HepG2 (cell line): ENCODE measurements at regions not wholly inside any gene's neighbourhood (a gene's known extent, or its start where the extent isn't known, plus 50 kb on each side); places are given as distances from the start of the nearest gene placed in this dataset.

ENCODE experiments used
- ATAC-seq: fragments of 200-7000 bp; cut with Tn5 transposase; 3 replicates; pipeline ENCODE4 v1.9.1; 2020; ENCODE audit warnings: mild to moderate bottlenecking, moderate library complexity
- BruUV-seq: library from RNA; stranded (reverse); fragments of 400-500 nt; replicated peaks from 2 replicates; lab custom pipeline; 2021; lab: Mats Ljungman, UMichigan
- CTCF ChIA-PET: fragments of 300-600 bp; formaldehyde crosslinking; extraction: SDS; loops from one replicate; lab custom pipeline; 2021; ENCODE audit warnings: low total read pairs, inconsistent platforms, low intra/inter-chr PET ratio; lab: Yijun Ruan, JAX
- POLR2A ChIA-PET: fragments of 350-600 bp; sonication (Branson Sonifier 250); formaldehyde crosslinking; loops from one replicate; lab custom pipeline; 2020; ENCODE audit warnings: antibody characterized with exemption, inconsistent platforms; lab: Yijun Ruan, JAX
- DNase-seq: peaks from one replicate; pipeline ENCODE4 v3.0.0-alpha.2; 2015; ENCODE audit warnings: low spot score
- FAIRE-seq: peaks from 3 replicates; lab custom pipeline; 2011; peaks lifted over from hg19 to GRCh38; lab: Jason Lieb, UNC
- H2AFZ ChIP-seq: one replicate; pipeline ENCODE4 v1.6.1; 2011; ENCODE audit warnings: low read length, inconsistent platforms
- H3K27ac ChIP-seq: fragments of 300-600 bp; 3 replicates; pipeline ENCODE4 v1.8.0; 2011; ENCODE audit warnings: mixed run types, mild to moderate bottlenecking, mixed read lengths, low read length, inconsistent platforms; ENCODE audit not compliant: insufficient read depth; ENCODE audit errors: extremely low read length
- H3K27me3 ChIP-seq, 2 experiments: fragments of 200-600 bp in 1 of 2; 2 replicates in 1 of 2; 3 replicates in 1 of 2; pipeline versions ENCODE4 v1.6.0 to v1.8.0; 2011; ENCODE audit warnings: low read length in 2 of 2, mild to moderate bottlenecking in 2 of 2, moderate library complexity in 2 of 2, inconsistent platforms in 1 of 2; ENCODE audit not compliant: insufficient read depth in 2 of 2, control insufficient read depth in 1 of 2
- H3K36me3 ChIP-seq, 2 experiments: fragments of 200-600 bp in 1 of 2; replicated peaks in 1 of 2; 2 replicates in 1 of 2; 3 replicates in 1 of 2; pipeline versions ENCODE4 v1.5.1 to v1.8.0; 2011; ENCODE audit warnings: low read length in 2 of 2, inconsistent platforms in 1 of 2; ENCODE audit not compliant: insufficient read depth in 2 of 2, control insufficient read depth in 1 of 2
- H3K4me1 ChIP-seq: 2 replicates; pipeline ENCODE4 v1.5.1; 2012; ENCODE audit warnings: low read length, inconsistent platforms; ENCODE audit not compliant: insufficient read depth
- H3K4me2 ChIP-seq: 2 replicates; pipeline ENCODE4 v1.6.0; 2011; ENCODE audit warnings: low read depth, low read length, inconsistent platforms
- H3K4me3 ChIP-seq, 3 experiments: fragments of 200-600 bp in 1 of 3; sonication (generic), shearing (Covaris generic) in 1 of 3; replicated peaks in 1 of 3; 2 replicates each; pipeline ENCODE4 v1.5.1; 2011 to 2016; ENCODE audit warnings: low read length in 3 of 3, inconsistent platforms in 2 of 3, low read depth in 2 of 3, mild to moderate bottlenecking in 2 of 3, control low read depth in 1 of 3, mixed read lengths in 1 of 3; ENCODE audit not compliant: insufficient read depth in 1 of 3
- H3K79me2 ChIP-seq: one replicate; pipeline ENCODE4 v1.6.1; 2011; ENCODE audit warnings: low read length, inconsistent platforms; ENCODE audit not compliant: insufficient read depth
- H3K9ac ChIP-seq: 2 replicates; pipeline ENCODE4 v1.6.0; 2011; ENCODE audit warnings: mild to moderate bottlenecking, low read depth, low read length, inconsistent platforms; ENCODE audit not compliant: insufficient read depth
- H3K9me3 ChIP-seq: 2 replicates; pipeline ENCODE4 v1.5.1; 2012; ENCODE audit warnings: mild to moderate bottlenecking, low read length
- H4K20me1 ChIP-seq: 2 replicates; pipeline ENCODE4 v1.6.0; 2011; ENCODE audit warnings: inconsistent platforms, mild to moderate bottlenecking, low read length, moderate library complexity; ENCODE audit not compliant: insufficient read depth
- AGO2 ChIP-seq: fragments of 200-400 bp; formaldehyde crosslinking; optimal IDR thresholded peaks from 2 replicates; pipeline ENCODE3; 2017; ENCODE audit warnings: mild to moderate bottlenecking, low read depth, low read length, moderate library complexity
- ATF7 ChIP-seq, 2 experiments: fragments of 450-650 bp in 1 of 2; sonication (generic) in 1 of 2; formaldehyde crosslinking in 1 of 2; IDR thresholded peaks; 2 replicates each; pipeline versions ENCODE4 v1.4.0 to v1.6.1; 2016 to 2020; ENCODE audit warnings: antibody characterized with exemption in 1 of 2, mild to moderate bottlenecking in 1 of 2, missing genetic modification reagents in 1 of 2
- E2F5 ChIP-seq: sonication (generic); formaldehyde crosslinking; conservative IDR thresholded peaks from 2 replicates; pipeline ENCODE4 v1.4.0; 2020; ENCODE audit warnings: missing genetic modification reagents
- PHF21A ChIP-seq: sonication (generic); formaldehyde crosslinking; IDR thresholded peaks from 2 replicates; pipeline ENCODE4 v1.5.0; 2020; ENCODE audit warnings: mild to moderate bottlenecking, missing genetic modification reagents
- STAG1 ChIP-seq: sonication (generic); formaldehyde crosslinking; IDR thresholded peaks from 2 replicates; pipeline ENCODE4 v1.4.0; 2020; ENCODE audit warnings: missing genetic modification reagents
- TIGD3 ChIP-seq: sonication (generic); formaldehyde crosslinking; IDR thresholded peaks from 2 replicates; pipeline ENCODE4 v1.5.1; 2020; ENCODE audit warnings: mild to moderate bottlenecking, missing genetic modification reagents, borderline replicate concordance
- WGBS: methylation state at CpG from one replicate; pipeline ENCODE4 v1.1.6; 2017; ENCODE audit warnings: low lambda C conversion rate; 5-methylcytosine and 5-hydroxymethylcytosine counted together
- in situ Hi-C: cut with HindIII; loops from 2 replicates; pipeline ENCODE4 v1.10.0; 2017; ENCODE audit warnings: low pct_unique_long_range_greater_than_20kb; ENCODE audit not compliant: extremely low pct_ligation_motif_present
- intact Hi-C: fragments of 100-400 bp; cut with micrococcal nuclease; formaldehyde crosslinking; loops from one replicate; pipeline ENCODE4 v1.10.0; 2022; ENCODE audit not compliant: unreplicated experiment

- Histone ChIP-seq H2AFZ (no peak overlapping the region), H3K9me3 (no peaks in the 10 kb centered on the region), H3K27ac (no peak overlapping the region), H3K4me1 (no peaks in the 10 kb centered on the region), H3K36me3 (no peaks in the 10 kb centered on the region), H3K27me3 (no peaks in the 10 kb centered on the region), H3K79me2 (no peaks in the 10 kb centered on the region), H3K4me2 (no peak overlapping the region), H3K4me3 (no peak overlapping the region), H3K9ac (no peak overlapping the region), H4K20me1 (no peaks in the 10 kb centered on the region)
- ATAC-seq (no peak), FAIRE-seq (no peak), DNase-seq (no peak)
- CTCF ChIA-PET: no interaction called here
- no TSS peak for BruUV-seq
- intact Hi-C loops (no loop called here), in situ Hi-C loops (no loop called here)
- POLR2A ChIA-PET: no interaction called here
- TF ChIP-seq TIGD3 (CRISPR knock-in tag) (no peak), STAG1 (CRISPR knock-in tag) (peak; percentile 22; the same call in 1 of the 2 replicates), PHF21A (CRISPR knock-in tag) (no peak)
- WGBS: 0% methylated on average over 4 of the region's 4 CpGs
These were observed 972.3 kb downstream of the PCDH7 start for GRCh38 chr4:31692399-31692940.

GRCh38 chr4:31701256-31701655, 981.1 kb downstream of the PCDH7 start:
- TF ChIP-seq E2F5 (CRISPR knock-in tag) (no peak), ATF7 (IDR thresholded peaks at IDR 0.05) (no peak), ATF7 (CRISPR knock-in tag; IDR thresholded peaks at IDR 0.05) (no peak), AGO2 (no peak)
- no TSS peak for BruUV-seq
- H3K9me3 ChIP-seq: peaks cover 15% of the 10 kb centered on the region; the same call in 1 of the 2 replicates
- intact Hi-C loops: no loop called here
- no peaks in the 10 kb centered on the region for H3K27me3 ChIP-seq
- H3K79me2 ChIP-seq: no peaks in the 10 kb centered on the region
- POLR2A ChIA-PET: no interaction called here
- DNase-seq (no peak), ATAC-seq (no peak), FAIRE-seq (no peak)
- no peak overlapping the region for H3K4me3 ChIP-seq
- no peak overlapping the region for H3K27ac ChIP-seq
- H2AFZ ChIP-seq: no peak overlapping the region
- no peaks in the 10 kb centered on the region for H4K20me1 ChIP-seq
- H3K9ac ChIP-seq: no peak overlapping the region
- H3K36me3 ChIP-seq: no peaks in the 10 kb centered on the region
- in situ Hi-C loops: no loop called here
- CTCF ChIA-PET: no interaction called here
- H3K4me2 ChIP-seq: no peak overlapping the region
- no peaks in the 10 kb centered on the region for H3K4me1 ChIP-seq
- WGBS: 0% methylated on average over 5 of the region's 16 CpGs
